ENCODE measurements at regions not wholly inside any gene's neighbourhood (a gene's known extent, or its start where the extent isn't known, plus 50 kb on each side); places are given as distances from the start of the nearest gene placed in this dataset.

GRCh38 chr2:147197754-147198483 lies 646.9 kb upstream of the ACVR2A start:
- TF ChIP-seq, protein P1, sequence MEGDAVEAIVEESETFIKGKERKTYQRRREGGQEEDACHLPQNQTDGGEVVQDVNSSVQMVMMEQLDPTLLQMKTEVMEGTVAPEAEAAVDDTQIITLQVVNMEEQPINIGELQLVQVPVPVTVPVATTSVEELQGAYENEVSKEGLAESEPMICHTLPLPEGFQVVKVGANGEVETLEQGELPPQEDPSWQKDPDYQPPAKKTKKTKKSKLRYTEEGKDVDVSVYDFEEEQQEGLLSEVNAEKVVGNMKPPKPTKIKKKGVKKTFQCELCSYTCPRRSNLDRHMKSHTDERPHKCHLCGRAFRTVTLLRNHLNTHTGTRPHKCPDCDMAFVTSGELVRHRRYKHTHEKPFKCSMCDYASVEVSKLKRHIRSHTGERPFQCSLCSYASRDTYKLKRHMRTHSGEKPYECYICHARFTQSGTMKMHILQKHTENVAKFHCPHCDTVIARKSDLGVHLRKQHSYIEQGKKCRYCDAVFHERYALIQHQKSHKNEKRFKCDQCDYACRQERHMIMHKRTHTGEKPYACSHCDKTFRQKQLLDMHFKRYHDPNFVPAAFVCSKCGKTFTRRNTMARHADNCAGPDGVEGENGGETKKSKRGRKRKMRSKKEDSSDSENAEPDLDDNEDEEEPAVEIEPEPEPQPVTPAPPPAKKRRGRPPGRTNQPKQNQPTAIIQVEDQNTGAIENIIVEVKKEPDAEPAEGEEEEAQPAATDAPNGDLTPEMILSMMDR (conservative IDR thresholded peaks at IDR 0.05; ENCODE audit: low read depth, low read length): no peak
- TF ChIP-seq EZH2 (IDR thresholded peaks at IDR 0.05; ENCODE audit: borderline replicate concordance, low read depth, low read length, poor library complexity, severe bottlenecking): no peak
